IPS-15b (cell line): ENCODE measurements at regions not wholly inside any gene's neighbourhood (a gene's known extent, or its start where the extent isn't known, plus 50 kb on each side); places are given as distances from the start of the nearest gene placed in this dataset.

Source experiments
- H3K27me3 ChIP-seq: one replicate; pipeline ENCODE4 v1.6.1; 2013; ENCODE audit warnings: low read length; ENCODE audit not compliant: control insufficient read depth, insufficient read depth
- H3K36me3 ChIP-seq: one replicate; pipeline ENCODE4 v1.6.1; 2013; ENCODE audit warnings: low read length; ENCODE audit not compliant: control insufficient read depth, insufficient read depth
- H3K4me1 ChIP-seq: one replicate; pipeline ENCODE4 v1.6.1; 2013; ENCODE audit warnings: mild to moderate bottlenecking, low read length; ENCODE audit not compliant: control insufficient read depth, insufficient read depth
- H3K4me3 ChIP-seq: one replicate; pipeline ENCODE4 v1.5.1; 2013; ENCODE audit warnings: low read depth, low read length
- H3K9ac ChIP-seq: one replicate; pipeline ENCODE4 v1.6.1; 2013; ENCODE audit warnings: low read depth, mild to moderate bottlenecking, low read length
- H3K9me3 ChIP-seq: one replicate; pipeline ENCODE4 v1.6.1; 2013; ENCODE audit warnings: mild to moderate bottlenecking, low read length; ENCODE audit not compliant: control insufficient read depth, insufficient read depth

DNA sequence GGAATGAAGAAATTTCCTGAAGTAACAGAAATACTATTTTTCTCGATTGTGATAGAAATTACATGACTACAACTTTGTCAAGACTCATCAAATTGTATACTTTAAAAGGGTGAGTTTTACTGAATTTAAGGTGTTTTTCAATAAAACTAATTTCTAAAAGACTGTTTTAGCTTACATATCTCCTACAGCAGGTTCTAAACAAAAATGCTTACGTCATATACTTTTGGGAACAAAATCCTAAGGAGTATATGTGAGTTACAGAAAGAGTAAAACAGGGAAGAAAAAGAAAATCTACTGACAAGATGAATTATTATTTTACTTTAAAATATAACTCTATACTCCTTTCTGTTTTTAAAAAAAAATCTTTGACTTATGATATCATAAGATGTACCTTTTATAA is 660.3 kb upstream of the PKDCC start:
- Histone ChIP-seq H3K4me1 (no peaks in the 10 kb centered on the region), H3K9me3 (no peaks in the 10 kb centered on the region), H3K9ac (no peak overlapping the region), H3K36me3 (no peaks in the 10 kb centered on the region), H3K4me3 (no peak overlapping the region), H3K27me3 (no peaks in the 10 kb centered on the region)

DNA sequence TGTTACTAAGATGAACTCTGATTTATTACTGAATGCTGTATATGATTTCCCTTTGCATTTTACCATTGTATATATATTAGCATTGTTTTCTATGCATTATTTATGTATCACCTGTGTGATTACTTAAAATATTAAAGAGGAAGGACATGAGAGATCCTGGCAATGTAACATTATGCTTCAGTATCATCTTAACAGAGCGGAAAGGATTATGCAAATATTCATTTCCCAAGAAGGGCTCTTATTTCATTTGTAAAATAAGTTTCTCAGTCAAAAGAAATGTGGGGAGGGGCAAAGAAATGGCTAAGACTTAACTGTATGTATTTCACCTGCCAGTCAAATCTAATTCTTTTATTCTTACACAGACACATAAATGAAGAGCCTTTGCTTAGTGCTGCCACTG is 654.2 kb upstream of the PKDCC start:
- no peaks in the 10 kb centered on the region for H3K27me3 ChIP-seq
- peaks cover 6% of the 10 kb centered on the region for H3K9me3 ChIP-seq
- H3K4me3 ChIP-seq, result no peak overlapping the region
- peaks cover 10% of the 10 kb centered on the region for H3K4me1 ChIP-seq
- no peak overlapping the region for H3K9ac ChIP-seq
- H3K36me3 ChIP-seq, result no peaks in the 10 kb centered on the region

DNA sequence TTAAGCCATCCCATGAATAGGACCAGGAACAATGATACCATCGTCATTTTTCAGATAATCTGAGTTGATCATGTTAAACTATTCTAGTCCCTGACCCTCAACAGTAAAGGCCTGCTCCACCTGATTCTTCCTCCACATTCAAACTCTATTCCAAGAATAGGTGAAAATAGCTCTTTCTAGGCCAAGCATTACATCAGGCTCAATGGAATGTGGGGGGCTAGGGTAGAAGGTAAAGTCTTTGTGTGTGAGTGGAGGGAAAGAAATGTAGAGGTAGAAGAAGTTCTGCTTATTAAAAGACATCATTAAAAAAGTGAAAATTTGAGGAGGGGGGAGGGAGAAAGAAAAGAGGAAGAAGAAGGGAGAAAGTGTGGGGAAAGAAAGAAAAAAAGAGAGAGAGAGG is 653.3 kb upstream of the PKDCC start:
- Histone ChIP-seq H3K9ac (no peak overlapping the region), H3K4me1 (peaks cover 10% of the 10 kb centered on the region), H3K9me3 (peaks cover 6% of the 10 kb centered on the region), H3K36me3 (no peaks in the 10 kb centered on the region), H3K4me3 (no peak overlapping the region), H3K27me3 (no peaks in the 10 kb centered on the region)

DNA sequence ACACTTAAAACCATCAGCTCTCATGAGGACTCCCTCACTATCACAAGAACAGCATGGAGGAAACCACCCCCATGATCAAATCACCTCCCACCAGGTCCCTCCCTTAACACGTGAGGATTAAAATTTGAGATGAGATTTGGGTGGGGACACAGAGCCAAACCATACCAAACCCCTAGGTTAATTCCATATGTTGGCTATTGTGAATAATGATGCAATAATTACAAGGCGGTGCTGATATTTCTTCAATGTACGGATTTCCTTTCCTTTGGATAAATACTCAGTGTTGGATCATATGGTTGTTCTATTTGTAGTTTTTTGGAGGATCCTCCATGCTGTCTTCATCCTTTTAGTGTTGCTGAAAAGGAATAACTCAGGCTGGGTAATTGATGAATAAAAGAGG is 652.1 kb upstream of the PKDCC start:
- H3K4me1 ChIP-seq, result peaks cover 10% of the 10 kb centered on the region
- no peak overlapping the region for H3K9ac ChIP-seq
- no peak overlapping the region for H3K4me3 ChIP-seq
- no peaks in the 10 kb centered on the region for H3K27me3 ChIP-seq
- H3K36me3 ChIP-seq, result no peaks in the 10 kb centered on the region
- H3K9me3 ChIP-seq, result peaks cover 6% of the 10 kb centered on the region

DNA sequence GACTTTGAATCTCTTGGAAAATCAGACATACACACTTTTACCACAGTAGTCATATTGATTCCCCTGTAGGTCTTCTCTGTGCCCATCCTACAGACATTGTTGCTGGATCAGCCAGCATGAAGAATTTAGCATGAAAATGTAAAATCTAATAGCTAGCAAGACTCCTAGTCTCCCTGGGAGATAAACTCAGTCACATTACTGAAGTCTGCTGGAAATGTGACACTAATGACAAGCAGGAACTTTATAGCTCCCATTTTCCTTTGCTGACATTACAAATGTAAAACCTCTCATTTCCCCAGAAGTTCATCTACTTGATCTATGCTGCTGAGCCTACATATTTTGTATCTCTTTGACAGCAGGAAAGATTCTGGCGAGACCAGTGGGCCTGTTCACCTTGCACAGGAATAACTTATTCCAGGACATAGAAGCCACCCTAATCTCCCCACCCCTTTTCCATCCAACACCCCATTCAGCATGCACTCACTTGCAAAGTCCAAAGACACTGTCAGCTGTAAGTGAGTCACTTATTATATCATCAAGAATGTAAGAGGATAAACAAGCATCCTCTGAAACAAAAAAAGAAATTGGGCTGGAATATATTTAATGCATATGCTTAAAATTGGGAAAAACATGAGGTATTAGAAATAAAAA is 648.3 kb upstream of the PKDCC start:
- no peaks in the 10 kb centered on the region for H3K27me3 ChIP-seq
- no peak overlapping the region for H3K4me3 ChIP-seq
- peaks cover 2% of the 10 kb centered on the region for H3K4me1 ChIP-seq
- H3K9ac ChIP-seq, result no peak overlapping the region
- peaks cover 6% of the 10 kb centered on the region for H3K9me3 ChIP-seq
- no peaks in the 10 kb centered on the region for H3K36me3 ChIP-seq

DNA sequence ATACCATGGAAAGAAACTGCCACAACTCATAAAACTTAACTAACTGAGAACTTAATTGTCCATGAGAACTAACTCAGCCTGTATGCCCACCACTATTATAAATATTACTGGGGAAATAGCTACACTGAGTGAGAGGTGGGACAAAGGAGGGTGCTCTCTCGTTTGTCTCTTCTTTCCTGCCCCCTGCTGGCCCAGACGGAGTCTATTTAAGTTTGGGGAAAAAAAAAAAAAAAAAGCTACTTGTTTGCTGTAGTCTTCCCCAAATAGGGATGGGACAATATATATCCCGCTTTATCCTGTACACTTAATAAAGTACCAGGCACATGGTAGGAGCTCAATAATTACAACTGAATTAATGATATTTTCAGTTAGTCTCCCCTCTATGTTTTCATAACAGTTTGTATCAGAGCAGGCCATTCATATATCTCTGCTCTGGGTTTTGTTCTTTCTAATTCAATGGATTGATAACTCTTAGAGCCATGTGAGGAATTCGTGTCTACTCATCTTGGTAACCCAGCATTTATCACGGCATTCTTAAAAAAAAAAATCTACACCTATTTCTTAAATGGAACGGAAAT is 647.6 kb upstream of the PKDCC start:
- no peak overlapping the region for H3K9ac ChIP-seq
- no peaks in the 10 kb centered on the region for H3K36me3 ChIP-seq
- no peak overlapping the region for H3K4me3 ChIP-seq
- H3K27me3 ChIP-seq, result no peaks in the 10 kb centered on the region
- H3K4me1 ChIP-seq, result no peaks in the 10 kb centered on the region
- H3K9me3 ChIP-seq, result peaks cover 6% of the 10 kb centered on the region

DNA sequence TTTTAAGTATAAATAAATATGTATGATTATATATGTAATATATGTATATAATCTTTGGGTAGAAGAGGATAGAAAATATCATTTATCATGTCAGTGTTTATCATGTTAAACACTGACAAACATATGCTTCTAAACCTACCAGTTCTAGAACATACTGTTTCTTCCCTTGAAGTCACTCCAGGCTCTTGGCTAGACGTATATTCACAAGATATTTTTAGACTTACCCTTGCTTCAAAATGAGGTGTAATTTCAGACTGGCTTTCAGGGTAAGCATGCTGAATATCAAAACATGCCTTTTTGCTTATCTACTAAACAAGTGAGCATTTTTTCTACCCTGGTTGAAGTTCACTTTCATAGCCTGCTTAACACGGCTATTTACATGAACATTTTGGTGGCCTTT is 642.4 kb upstream of the PKDCC start:
- Histone ChIP-seq H3K9me3 (no peaks in the 10 kb centered on the region), H3K4me1 (no peaks in the 10 kb centered on the region), H3K36me3 (no peaks in the 10 kb centered on the region), H3K4me3 (no peak overlapping the region), H3K27me3 (no peaks in the 10 kb centered on the region), H3K9ac (no peak overlapping the region)

DNA sequence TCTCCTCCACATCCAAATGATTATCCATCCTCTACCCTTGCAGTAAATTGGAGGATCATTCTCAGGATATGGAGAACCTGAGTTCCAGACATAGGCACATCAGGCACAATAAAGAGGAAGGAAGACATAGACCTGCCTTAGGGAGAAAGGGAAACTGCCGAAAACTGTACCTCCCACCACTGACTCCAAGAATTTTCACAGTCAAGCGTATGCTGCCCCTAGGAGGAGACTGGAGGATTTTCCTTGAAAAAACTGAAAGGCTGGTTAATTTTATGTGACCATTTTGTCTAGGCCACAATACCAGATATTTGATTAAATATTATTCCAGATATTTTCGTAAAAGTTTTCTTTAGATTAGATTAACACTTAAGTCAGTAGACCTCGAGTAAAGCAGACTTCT is 638.5 kb upstream of the PKDCC start:
- Histone ChIP-seq H3K9me3 (no peaks in the 10 kb centered on the region), H3K27me3 (no peaks in the 10 kb centered on the region), H3K36me3 (no peaks in the 10 kb centered on the region), H3K4me1 (no peaks in the 10 kb centered on the region), H3K4me3 (no peak overlapping the region), H3K9ac (no peak overlapping the region)

DNA sequence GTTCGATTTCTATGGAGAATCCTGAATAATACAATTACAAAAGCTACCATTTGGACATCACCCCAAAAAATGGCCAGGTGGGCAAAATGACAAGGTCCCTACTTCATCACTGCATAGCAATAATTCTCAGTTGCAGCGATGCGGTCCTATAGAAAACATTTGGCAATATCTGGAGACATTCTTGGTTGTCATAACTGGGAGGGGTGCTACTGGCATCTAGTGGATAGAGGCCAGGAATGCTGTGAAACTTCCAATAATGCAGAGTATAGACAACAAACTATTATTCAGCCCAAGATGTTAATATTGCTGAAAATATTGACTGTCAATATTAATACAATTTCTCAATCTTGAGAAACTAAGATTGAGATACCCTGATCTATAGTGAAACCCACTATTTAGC is 637.8 kb upstream of the PKDCC start:
- H3K36me3 ChIP-seq, result no peaks in the 10 kb centered on the region
- H3K9ac ChIP-seq, result no peak overlapping the region
- H3K4me3 ChIP-seq, result no peak overlapping the region
- H3K4me1 ChIP-seq, result no peaks in the 10 kb centered on the region
- no peaks in the 10 kb centered on the region for H3K27me3 ChIP-seq
- H3K9me3 ChIP-seq, result no peaks in the 10 kb centered on the region

DNA sequence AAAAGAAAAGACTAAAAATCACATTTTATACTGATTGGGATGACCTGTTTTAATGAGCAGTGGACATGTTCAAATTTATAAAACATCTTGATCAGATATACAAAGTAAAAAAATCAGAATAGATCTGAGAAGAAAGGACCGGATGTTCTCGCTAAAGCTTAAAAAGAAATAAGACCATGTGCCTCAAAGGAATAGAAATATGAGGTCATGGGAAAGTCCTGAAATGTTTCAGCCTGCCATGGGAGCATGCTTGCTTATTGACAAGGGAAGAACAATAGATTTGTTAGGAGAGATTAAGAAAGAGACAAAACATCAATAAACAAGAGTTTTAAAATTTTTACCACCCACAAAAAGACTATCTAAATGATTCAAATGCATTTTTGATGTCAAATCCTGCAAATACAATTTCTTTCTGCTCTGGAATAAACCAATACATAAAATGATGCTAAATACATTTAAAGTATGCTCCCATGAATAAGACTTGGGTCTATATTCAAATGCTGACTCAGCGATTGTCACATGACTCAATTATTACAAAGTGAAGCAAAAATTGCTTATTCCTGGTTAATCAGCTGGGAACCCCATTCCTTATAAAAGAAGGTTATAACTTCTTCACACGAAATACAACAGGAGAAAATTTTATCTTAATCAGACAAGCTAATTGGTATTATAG is 633.9 kb upstream of the PKDCC start:
- no peak overlapping the region for H3K9ac ChIP-seq
- H3K9me3 ChIP-seq, result no peaks in the 10 kb centered on the region
- H3K27me3 ChIP-seq, result no peaks in the 10 kb centered on the region
- H3K4me1 ChIP-seq, result no peaks in the 10 kb centered on the region
- no peak overlapping the region for H3K4me3 ChIP-seq
- H3K36me3 ChIP-seq, result no peaks in the 10 kb centered on the region

DNA sequence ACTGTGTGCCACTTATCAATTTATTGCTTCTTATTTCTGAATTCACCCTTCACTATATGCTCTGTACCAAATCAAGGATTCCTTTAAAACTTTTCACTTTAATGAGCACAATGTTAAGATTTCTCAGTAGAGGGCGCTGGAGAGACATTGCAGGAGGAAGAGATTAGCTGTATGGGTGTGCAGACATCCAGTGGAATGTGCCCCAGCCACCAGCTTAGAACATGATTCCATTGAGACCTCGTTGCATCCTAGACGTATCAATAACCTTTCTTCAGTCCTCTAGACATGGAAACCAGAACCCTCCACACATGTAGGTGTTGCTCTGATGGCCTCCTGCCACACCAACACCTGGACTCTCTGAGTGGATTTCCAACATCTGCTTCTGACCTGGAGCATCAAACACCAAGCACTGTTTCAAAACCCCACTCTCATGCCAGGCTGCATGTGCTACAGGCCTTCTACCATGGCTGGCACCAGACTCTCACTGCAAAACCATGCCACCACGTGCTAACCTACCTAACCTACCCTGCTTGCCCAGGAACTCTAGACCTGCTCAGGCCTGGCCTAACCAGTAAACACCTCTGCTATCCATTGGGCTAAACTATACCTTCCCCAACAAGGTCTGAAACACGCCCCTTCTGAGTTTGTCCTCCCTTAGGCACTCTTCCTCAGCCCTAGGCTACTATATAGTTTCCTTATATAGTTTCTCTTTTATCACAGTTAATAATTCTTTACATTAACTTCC is 633.2 kb upstream of the PKDCC start:
- no peaks in the 10 kb centered on the region for H3K9me3 ChIP-seq
- no peaks in the 10 kb centered on the region for H3K4me1 ChIP-seq
- no peaks in the 10 kb centered on the region for H3K27me3 ChIP-seq
- H3K4me3 ChIP-seq, result no peak overlapping the region
- H3K36me3 ChIP-seq, result no peaks in the 10 kb centered on the region
- no peak overlapping the region for H3K9ac ChIP-seq

DNA sequence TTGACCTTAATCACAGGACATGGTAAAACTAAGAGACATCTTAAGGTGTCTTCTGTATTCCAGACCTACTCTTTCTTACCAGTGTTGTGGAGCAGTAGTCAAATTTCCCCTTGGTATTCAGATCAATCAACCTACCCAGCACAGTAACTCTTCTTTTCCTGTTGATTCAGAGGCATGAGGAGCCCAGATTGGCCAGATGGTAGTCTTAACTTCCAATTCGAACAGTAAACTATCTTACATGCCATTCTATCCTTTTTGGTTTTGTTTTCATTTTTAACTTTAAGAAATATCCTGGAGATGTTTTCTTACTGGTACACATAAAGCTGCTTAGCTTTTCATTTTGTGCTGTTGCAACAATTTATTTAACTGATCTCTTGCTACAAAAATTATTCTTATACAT is 630.3 kb upstream of the PKDCC start:
- Histone ChIP-seq H3K4me3 (no peak overlapping the region), H3K27me3 (no peaks in the 10 kb centered on the region), H3K9ac (no peak overlapping the region), H3K36me3 (no peaks in the 10 kb centered on the region), H3K9me3 (no peaks in the 10 kb centered on the region), H3K4me1 (no peaks in the 10 kb centered on the region)
